Lower leg skin (tissue), 4 donors: ENCODE measurements at regions not wholly inside any gene's neighbourhood (a gene's known extent, or its start where the extent isn't known, plus 50 kb on each side); places are given as distances from the start of the nearest gene placed in this dataset.
"Not testable (repeated sequence)": the region's sequence is repeated elsewhere in the genome, so short reads cannot be mapped to it uniquely, and the experiment has no call there.

Experiments
- DNase-seq, 2 donors: peaks; one replicate each; pipeline ENCODE4 v3.0.0-alpha.2; 2019; ENCODE audit warnings: low spot score in 2 of 2
- H3K4me3 ChIP-seq: fragments of 200-600 bp; sonication (generic); 2 replicates; pipeline ENCODE4 v1.5.1; 2017; ENCODE audit warnings: mild to moderate bottlenecking, low read depth; ENCODE audit not compliant: poor library complexity, severe bottlenecking
- CTCF ChIP-seq, 3 donors: fragments of 450-650 bp; IDR thresholded peaks; one replicate each; pipeline ENCODE4 v1.5.1; 2016; ENCODE audit warnings: antibody characterized with exemption in 3 of 3, mild to moderate bottlenecking in 3 of 3, moderate library complexity in 2 of 3
- POLR2A ChIP-seq, 2 donors: fragments of 450-650 bp; IDR thresholded peaks; one replicate each; pipeline ENCODE4 v1.6.1; 2016 to 2017; ENCODE audit warnings: antibody characterized with exemption in 2 of 2, mild to moderate bottlenecking in 1 of 2, moderate library complexity in 1 of 2
- WGBS, 2 donors: methylation state at CpG; one replicate each; pipeline ENCODE4 v1.1.5; 2018; 5-methylcytosine and 5-hydroxymethylcytosine counted together
- intact Hi-C: fragments of 100-400 bp; cut with DNase I; formaldehyde crosslinking; loops from one replicate; pipeline ENCODE4 v1.15.0; 2023; ENCODE audit warnings: low total_unique reads

DNA sequence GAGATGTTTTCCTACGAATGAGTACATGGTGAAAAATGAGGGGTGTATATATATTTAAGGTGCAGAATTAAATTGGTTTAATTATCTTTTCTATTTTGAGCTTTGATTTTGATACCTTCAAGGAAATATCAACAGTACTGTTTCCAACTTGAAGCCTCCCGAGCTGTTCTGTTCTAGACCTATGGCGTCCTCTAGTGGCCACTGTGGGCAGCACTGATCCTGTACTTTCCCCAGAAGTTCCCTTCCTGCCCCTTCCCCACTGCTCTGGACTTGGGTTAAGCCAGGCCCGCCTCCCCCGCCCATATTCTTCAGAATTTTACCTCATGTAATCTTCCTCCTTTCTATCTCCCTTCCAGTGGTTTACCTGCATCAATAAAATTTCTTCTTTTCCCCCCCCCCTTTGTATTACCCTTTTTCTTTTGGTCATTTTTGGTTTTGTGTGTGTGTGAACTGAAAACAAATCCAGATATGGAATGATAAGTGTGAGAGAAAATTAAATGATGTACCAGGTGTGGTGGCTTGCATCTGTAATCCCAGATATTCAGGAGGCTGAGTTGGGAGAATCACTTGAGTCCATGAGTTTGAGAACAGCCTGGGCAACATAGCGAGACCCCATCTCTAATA lies 1643.5 kb downstream of the TP53TG3F start:
- no peak overlapping the region for H3K4me3 ChIP-seq
- 31 to 47% methylated on average over 6 of the region's 6 CpGs for WGBS, 2 donors
- DNase-seq, result no peak
- intact Hi-C loops, result no loop called here
- TF ChIP-seq CTCF (IDR thresholded peaks at IDR 0.05) (no peak), POLR2A (IDR thresholded peaks at IDR 0.05) (no peak)

- DNase-seq, intact Hi-C loops: not testable (repeated sequence)
- WGBS, 2 donors, result 82 to 86% methylated on average over 4 of the region's 4 CpGs
Observed at GRCh38 chr16:35111772-35112171, 1652.4 kb downstream of the TP53TG3F start.

GRCh38 chr16:35131429-35131828 lies 1672.0 kb downstream of the TP53TG3F start:
- no peak for TF ChIP-seq CTCF (IDR thresholded peaks at IDR 0.05)
- no peak for TF ChIP-seq POLR2A (IDR thresholded peaks at IDR 0.05)

More at GRCh38 chr16:35111772-35112171, 1652.4 kb downstream of the TP53TG3F start:
- not testable (repeated sequence) for H3K4me3 ChIP-seq

DNA sequence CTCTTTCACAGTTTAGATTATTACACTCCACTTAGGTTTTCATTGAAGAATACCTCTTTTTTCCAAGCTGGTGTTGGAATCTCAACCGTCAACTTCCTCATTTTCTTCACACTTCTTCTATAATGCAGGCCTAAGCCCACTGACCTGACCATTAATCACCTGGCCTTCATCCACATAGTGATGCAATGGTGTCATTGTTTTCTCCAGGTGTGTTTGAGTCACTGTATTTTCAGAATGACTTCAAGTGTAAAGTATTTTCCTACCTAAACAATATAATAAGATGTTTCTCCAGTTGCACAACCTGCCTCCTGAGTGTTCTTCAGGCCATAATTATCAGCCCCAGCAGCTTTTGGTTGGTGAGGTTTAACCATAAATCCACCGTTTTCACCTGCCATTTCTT lies 1675.1 kb downstream of the TP53TG3F start:
- no peak overlapping the region for H3K4me3 ChIP-seq
- no peak for TF ChIP-seq POLR2A (IDR thresholded peaks at IDR 0.05)
- TF ChIP-seq CTCF (IDR thresholded peaks at IDR 0.05), result no peak
- 23 to 28% methylated on average over 2 of the region's 2 CpGs for WGBS, 2 donors

More at GRCh38 chr16:35131429-35131828, 1672.0 kb downstream of the TP53TG3F start:
- WGBS, 2 donors, result 44 to 50% methylated on average over 4 of the region's 4 CpGs
- DNase-seq, result no peak
- H3K4me3 ChIP-seq, result no peak overlapping the region
- intact Hi-C loops, result no loop called here

GRCh38 chr16:35140293-35140986 lies 1681.0 kb downstream of the TP53TG3F start:
- intact Hi-C loops, result no loop called here
- H3K4me3 ChIP-seq, result no peak overlapping the region
- TF ChIP-seq POLR2A (IDR thresholded peaks at IDR 0.05) (no peak), CTCF (IDR thresholded peaks at IDR 0.05) (no peak)
- WGBS, 2 donors, result 75 to 86% methylated on average over 14 to 33 of the region's 33 CpGs
- no peak for DNase-seq

More for the DNA sequence above, 1675.1 kb downstream of the TP53TG3F start:
- DNase-seq, result no peak
- intact Hi-C loops, result no loop called here

- WGBS, 2 donors, result 77 to 84% methylated on average over 18 of the region's 18 CpGs
- intact Hi-C loops, result no loop called here
Observed at GRCh38 chr16:35141303-35141702, 1681.9 kb downstream of the TP53TG3F start.

More at GRCh38 chr16:35141303-35141702, 1681.9 kb downstream of the TP53TG3F start:
- H3K4me3 ChIP-seq, result no peak overlapping the region
- no peak for DNase-seq
- TF ChIP-seq POLR2A (IDR thresholded peaks at IDR 0.05) (no peak), CTCF (IDR thresholded peaks at IDR 0.05) (no peak)
